SK-N-SH (cell line): ENCODE measurements at regions not wholly inside any gene's neighbourhood (a gene's known extent, or its start where the extent isn't known, plus 50 kb on each side); places are given as distances from the start of the nearest gene placed in this dataset.
"Not testable (repeated sequence)": the region's sequence is repeated elsewhere in the genome, so short reads cannot be mapped to it uniquely, and the experiment has no call there.

Experiments used
- CHD2 ChIP-seq: fragments of 150-350 bp; IDR thresholded peaks from 2 replicates; pipeline ENCODE4 v1.6.1; 2018; ENCODE audit warnings: low read length; ENCODE audit not compliant: partially characterized antibody
- EP300 ChIP-seq, 2 experiments: IDR thresholded peaks; 2 replicates each; pipeline versions ENCODE4 v1.4.0 to v1.6.1; 2012; ENCODE audit warnings: borderline replicate concordance in 1 of 2, low read depth in 1 of 2, low read length in 1 of 2

DNA sequence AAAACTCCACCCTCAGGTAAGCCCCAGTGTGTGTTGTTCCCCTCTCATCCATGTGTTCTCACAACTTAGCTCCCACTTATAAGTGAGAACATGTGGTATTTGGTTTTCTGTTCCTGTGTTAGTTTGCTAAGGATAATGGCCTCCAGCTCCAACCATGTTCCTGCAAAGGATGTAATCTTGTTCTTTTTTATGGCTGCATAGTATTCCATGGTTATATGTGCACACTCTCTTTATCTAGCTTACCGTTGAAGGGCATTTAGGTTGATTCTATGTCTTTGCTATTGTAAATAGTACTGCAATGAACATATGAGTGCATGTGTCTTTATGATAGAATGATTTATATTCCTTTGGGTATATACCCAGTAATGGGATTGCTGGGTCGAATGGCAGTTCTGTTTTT lies 124.4 kb upstream of the RANBP3L start:
- TF ChIP-seq CHD2; EP300 (IDR thresholded peaks at IDR 0.05; ENCODE audit: borderline replicate concordance in 1 of 2, low read depth in 1 of 2, low read length in 1 of 2): not testable (repeated sequence)
